Stimulated activated CD4-positive, alpha-beta T cell treated with anti-CD3 and anti-CD28 coated beads, Interleukin-2, amount 100 ng/mL, for 24 hours (primary cell): ENCODE measurements at regions not wholly inside any gene's neighbourhood (a gene's known extent, or its start where the extent isn't known, plus 50 kb on each side); places are given as distances from the start of the nearest gene placed in this dataset.

Source experiments
- DNase-seq, 2 donors: peaks; one replicate each; pipeline ENCODE4 v3.0.0-alpha.2; 2020

DNA sequence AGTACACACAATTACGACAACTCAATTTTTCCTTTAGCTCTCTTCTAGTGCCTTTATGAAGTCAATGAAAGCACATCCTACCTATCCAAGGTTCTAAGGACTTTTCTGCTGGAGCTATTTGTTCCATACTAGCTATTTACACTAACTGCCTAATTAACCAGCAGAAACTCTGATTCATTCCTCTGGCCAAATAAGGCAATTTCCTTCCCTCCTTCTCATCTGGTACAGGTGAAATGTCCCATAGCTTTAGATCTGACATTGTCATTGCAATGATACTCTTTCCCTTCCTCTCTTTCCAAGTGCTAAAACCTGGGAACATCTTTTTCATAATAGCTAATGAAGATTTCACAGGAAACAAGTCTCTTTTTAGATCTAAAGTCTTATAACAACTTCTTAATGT, 521.7 kb downstream of the SOX2 start:
- no peak for DNase-seq

DNA sequence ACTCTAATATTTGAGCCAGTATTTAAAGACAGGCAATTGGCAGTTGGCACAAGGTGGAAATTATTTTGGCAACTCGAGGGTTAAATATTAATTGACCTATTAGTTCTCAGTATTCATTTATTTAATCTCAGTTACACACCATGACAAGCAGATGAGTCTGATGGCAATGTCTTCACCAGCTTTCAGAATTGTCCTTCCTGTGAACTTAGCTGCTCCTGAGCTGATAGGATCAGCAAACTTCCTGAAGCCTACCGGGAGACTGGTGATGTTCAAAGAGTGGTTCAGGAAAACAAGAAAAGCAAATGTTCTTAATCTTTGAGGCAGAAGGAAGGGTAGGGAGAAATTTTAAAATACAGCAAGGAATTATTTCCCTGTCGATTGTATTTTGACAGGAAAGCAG, 522.2 kb downstream of the SOX2 start:
- DNase-seq = no peak

DNA sequence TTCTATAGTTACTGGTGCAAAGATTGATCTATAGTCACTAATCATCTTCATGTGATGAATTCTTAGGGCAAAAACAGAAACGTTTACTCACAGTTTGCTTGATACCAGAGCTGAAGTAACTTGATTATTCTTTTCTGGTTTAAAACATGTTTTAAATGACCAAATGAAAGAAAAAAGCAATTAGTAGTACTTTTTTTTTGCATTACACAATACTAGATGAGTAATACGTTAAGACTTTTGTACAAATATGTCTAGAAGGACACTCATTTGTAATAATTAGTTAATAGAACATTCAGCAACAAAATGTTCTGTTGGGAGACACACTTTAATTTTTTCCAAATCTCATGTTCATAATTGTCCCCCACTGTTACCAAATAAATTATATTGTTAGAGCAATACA, 523.2 kb downstream of the SOX2 start:
- no peak for DNase-seq

DNA sequence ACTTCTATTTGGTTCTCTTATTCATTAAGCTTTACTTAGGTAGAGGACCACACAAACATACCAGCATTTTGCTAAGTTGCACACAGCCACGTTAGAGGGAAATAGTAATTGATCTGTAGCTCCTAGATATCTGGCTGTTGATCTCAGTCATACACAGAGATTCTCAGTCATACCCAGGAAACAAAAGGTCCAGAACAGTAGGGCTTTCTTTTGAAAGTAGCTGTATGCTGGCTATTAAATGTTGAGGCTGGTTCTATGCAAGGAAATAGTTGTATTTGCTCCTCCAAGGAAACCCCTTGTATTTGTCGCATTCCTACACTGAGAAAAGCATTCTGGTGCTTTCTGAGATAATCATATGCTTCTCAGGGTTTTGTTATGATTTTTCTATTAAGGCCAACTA, 523.8 kb downstream of the SOX2 start:
- DNase-seq = no peak

DNA sequence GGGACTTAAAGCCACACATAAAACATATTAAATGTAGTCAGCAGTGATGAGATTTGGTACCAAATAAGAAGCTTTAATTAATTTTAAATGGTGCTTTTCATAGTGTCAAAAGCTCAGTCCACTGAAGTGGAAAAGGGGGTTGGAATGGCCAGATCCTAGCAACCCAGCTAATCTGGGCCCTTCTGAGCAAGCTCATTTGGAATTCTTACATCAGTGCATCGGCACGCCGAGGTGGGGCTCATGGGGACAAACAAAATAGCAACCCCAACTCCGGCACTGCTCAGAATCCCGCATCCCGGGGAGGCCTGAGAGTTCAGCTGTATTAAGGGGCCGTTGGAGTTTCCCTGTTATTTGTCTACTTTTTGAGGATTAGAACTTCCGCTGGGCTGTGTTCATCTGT, 526.4 kb downstream of the SOX2 start:
- no peak for DNase-seq

DNA sequence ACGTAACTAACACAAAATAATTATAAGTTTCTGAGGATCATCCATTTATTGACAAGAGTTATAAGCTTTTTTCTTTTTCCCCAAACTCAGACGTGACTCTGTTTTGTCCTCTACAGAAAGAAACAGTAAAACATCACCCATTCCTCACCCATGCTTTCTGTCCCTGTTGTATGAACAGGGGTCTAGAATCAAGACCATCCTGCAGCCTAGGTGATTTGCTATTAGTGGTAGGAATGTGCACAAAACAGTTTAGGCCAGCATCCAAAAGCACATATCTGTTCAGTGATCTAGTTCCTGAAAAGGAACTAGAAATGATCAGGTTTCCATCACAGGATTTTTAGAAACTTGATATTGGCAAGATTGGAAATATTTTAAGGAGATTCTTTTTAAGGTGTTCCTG, 527.6 kb downstream of the SOX2 start:
- no peak for DNase-seq

DNA sequence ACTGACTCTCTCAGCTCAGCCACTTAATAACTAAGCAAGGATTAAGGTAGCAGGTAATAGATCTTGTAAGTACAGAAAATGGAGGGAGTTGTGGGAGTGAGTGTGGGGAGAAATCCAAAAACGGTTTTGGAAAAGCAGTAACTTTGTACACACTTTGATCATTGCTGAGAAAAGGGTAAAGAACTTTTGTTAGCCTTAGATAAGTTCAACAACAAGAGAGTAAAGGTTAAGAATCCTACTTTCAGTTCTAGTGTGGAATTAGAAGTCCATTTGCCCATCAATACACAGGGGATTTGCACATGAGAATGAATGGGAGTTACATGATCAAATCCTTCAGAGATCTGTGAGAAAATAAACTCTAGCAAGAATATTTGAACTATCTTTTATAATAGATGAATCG, 528.7 kb downstream of the SOX2 start:
- DNase-seq = no peak

DNA sequence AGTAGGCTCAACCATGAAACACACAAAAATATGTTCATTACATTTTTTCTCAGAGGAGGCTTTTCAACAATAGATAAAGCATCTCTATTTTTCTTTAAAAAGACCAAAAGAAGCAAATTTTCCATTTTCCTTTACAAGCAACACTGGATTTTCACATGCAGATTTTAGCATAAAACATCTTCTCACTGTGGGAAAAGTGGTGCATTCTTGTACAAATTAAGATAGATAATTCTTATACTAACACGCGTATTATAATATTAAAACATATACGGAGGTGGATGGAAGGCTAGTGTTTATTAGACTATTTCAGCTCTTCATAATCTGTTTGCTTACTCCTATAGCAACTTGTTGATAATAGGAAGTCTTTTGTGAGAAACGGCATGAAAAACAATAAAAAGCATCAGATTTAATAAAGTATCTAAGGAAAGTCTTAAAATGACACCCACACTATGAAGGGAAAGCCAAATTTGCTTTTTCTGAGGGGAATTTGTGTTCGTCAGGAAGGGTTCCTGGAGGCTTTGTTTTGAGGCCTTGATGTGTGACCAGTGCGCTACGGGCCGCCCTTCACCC, 529.6 kb downstream of the SOX2 start:
- no peak for DNase-seq

DNA sequence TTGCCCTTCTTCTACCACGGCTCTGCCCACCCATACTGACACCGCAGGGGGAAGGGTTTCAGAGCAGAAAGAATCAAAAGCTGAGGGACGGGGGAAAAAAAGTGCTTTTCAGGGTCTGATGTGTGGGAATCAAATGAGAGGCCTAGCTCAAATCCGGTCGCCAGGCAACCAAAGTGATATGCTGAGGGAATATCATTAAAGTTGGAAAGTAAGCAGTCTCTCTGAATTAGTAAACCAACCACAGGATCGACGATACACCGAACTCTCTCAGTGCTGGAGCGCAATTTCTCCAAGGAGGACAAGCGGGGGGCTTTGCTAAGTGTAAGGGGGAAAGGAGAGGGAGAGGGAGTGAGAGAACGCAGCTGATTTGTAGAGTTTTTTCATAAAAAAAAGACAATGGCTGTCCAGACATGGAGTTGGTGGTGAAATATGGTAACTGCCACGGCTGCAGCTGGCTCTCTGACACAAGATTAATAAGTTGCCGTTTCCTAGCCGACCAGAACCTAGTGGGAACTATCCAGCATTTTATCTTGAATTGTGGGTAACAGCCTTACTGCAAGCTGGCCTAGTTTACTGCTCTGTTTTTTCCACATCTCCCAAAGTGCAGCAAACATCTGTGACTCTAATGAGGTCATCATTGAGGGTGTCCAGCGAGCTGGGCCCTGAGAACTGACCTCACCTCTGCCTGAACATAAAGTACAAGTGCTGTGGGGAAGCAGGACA, 530.2 kb downstream of the SOX2 start:
- DNase-seq = no peak

DNA sequence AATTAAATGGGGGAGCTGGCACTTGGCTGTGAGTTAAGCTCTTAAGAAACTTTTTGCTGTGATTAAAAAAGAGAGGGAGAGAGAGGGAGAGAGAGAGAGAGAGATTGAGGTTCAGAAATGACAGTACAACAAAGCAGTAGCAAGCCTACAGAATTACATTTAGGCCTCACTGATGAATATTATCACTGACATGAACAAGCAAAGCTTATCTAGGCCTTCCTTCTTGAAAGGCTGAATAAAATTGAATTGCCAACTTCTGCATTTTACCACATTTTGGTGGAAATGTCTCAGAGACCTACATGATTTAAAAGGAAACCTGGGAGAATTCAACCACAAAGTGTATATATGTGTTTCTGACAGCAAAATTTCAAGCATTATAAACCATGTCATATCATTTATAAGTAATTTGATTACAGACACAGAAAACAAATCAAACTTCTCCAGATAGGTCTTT, 530.8 kb downstream of the SOX2 start:
- DNase-seq = no peak

DNA sequence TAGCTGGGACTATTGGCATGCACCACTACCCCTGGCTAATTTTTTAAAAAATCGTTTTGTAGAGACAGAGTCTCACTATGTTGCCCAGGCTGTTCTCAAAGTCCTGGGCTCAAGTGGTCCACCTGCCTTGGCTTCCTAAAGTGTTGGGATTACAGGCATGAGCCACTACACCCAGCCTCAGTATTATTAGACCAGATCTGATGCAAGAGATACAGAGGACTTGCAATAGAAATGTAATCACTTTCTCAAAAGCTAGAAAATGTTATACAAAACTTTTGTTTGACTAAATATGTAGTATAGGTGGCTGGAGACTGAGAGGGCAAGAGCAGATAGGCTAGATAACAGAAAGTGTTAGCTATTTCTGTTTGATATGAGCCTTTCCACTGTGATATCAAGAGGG, 531.9 kb downstream of the SOX2 start:
- no peak for DNase-seq

DNA sequence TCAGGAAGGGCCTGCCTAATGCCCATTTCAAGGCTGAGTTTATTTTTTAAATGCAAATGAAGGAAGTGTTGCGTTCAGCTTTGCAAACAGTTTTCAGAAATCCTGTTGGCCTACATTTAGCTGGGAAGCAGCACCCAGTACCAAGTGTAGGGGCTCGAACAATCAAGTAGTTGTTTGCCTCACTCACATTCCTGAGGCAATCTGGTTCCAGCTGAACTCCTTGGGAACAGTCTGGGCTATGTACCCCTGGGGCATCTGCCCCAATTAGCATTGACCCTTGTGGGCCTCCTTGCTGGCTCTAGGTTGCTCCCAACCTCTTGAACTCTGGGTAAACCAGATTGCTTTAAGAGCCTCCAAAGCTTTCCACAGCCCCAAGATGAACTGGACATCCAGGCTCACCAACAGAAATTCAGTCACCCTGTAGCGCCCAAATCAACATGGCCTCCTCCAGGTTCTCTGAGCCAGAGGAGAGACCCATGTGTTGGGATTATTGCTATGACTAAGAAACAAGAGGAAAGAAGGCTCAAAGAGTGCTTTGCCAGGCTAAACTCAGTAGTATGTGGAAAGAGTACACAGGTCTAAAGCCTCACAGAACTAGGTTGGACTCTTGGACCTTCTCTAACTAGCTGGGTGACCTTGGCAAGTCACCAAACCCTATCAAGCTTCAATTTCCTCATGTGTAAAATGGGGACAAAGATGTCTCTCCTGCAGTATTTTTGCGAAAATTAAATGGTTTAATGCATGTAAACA, 532.7 kb downstream of the SOX2 start:
- no peak for DNase-seq

DNA sequence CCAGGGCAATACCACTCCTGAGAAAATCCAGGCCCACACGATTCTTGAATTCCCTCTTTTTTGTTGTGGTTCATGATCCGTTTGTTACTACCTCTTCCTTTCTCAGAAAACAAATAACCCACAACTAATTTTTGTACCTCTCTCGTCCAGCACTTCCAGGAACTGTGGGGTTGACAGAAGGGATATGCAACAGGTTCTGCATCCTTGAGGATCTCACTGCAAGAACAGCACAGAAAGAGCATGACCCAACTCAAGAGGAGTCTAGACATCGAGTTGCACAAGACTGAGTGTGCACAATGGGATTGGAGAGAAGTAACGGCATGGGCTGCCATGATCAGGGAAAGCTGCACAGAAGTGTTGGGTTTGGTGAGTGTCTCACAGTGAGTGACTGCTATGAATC, 533.3 kb downstream of the SOX2 start:
- DNase-seq = no peak

DNA sequence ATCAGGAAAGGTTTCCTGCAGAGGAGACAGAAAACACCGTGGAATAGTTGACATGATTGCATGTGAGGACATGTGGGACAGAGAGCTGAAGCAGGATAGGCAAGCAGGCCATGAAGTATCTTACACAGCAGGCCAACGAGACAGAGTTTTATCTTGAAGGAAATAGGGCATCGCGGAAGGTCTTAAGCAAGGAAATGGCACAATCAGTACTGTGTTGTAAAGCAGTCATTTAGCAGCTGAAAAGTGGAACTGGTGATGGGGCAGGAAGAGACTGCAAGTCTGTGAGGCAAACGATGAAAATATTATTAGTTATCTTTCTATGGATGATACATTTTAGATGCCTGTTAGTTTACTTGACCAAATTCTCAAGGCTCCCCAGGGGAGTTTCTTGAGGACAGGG, 535.1 kb downstream of the SOX2 start:
- DNase-seq = no peak

DNA sequence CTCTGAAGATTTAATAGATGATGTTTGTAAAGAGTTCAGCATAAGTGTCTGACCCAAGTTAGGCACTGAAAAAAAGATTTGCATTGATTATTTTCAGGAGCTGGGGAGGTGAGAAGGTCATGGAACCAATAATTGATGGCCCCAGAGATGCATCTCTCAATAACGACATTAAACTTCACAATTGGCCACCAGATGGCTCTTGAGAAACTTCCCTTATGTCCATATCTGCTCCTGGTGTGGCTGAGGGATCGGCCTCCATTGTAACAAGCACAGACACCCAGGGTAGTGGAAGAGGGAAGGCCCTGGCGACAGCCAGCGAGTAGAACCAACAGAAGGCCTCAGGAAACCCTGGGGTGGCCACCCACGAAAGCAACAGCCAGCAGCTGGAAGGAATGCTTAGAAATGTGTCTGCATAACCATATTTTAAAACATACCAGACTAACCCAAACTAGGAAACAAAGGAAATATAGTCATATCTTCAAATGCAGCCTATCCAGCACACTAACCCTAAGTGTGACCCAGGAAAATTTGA, 536.7 kb downstream of the SOX2 start:
- DNase-seq = no peak

DNA sequence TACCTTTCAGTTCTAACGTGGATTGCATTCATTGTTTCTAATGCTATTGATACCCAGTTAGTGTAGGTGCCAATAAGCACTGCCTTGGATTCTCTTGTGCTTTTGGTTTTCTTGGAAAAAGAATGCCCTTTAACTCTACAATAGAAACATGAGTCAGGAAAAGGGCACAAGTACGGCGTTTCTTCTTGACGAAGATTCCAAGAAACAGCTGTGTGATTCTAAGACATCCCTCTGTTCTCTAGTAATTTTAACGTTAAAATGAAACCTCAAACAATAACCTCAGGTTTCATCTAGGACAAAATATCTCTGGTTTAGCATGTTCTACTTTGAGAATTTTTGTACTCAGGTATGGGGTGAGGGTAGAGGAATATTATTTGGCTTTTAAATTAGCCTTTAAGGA, 540.5 kb upstream of the ATP11B start:
- DNase-seq = no peak

DNA sequence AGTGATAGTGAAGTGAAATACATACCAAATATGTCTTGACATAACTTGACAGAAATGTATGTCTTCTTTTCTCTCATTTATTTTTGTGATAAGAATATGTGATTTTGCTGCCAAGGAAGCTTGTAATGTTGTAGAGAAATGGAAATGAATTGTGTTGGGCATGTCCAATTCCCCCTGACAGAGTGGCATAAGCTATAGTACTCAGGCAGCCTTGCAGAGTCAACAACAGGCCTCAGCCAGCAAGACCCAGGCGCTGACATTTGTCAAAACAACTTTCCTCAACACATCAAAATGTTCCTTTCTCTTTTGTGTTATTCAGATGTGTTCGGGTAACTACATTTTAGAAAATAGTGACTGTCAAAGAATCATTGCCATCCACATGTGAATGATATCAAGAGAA, 538.1 kb upstream of the ATP11B start:
- no peak for DNase-seq

DNA sequence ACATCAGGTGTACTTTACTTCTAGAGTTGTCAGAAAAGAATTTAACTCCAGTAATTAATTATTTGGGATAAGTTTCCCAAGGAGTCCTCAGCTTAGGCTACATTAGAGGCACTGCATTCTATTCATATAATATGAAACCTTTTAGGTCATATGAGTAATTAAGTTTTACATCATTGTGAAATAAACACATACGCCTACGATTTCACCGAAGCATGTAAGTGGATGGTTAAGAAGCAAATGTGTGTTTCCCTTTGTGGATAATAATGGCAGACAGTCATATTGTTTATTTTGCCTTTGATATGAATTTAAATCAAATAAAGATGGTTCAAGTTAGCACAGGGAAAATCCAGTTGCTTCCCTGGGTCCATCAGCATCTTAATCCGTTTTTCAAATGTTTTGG, 535.9 kb upstream of the ATP11B start:
- no peak for DNase-seq

DNA sequence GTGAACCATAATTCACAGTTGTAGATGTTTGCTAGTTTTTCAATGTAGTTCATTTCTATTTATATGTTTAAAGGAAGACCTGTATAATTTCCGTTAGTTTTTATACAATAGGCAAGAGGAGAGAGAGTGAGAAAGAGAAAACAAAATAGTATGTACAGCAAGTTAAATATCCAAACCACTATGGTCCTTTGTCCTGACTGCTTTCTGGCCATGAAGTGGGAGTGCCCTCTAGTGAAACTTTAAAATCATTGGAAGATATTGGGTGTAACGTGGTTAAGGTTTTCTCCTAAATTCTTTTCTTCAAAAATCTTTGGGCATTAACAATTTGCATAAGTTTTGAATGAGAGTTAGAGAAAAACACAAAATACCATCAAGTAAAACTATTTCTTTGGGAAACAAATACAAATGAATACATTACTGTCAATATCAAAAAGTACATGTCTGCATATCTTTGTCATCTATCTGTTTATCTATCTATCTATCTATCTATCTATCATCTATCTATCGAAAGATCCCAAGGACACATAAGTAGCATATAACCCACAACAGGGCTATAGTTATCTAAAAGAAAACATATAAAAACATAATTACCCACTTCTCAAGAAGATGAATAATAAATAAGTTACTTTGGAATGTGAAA, 534.6 kb upstream of the ATP11B start:
- no peak for DNase-seq

DNA sequence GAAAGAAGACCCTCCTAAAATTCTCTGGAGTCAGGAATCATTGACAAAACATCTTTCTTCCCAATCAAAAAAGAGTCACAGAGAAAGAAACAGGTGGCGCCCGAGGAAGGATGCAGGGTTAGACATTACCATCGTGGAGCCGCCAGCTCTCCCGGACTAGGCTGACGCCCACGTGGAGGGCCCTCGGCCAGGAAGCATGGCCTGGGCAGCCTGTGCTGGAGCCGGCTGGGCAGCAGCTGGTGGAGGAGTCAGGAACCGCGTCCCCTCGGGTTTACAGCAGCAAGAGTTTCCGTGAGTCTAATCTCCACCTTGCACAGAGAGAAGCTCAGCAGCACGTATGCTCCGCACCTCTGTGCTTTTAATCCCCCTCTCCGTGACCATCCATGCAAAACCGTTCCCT, 533.7 kb upstream of the ATP11B start:
- DNase-seq = no peak

DNA sequence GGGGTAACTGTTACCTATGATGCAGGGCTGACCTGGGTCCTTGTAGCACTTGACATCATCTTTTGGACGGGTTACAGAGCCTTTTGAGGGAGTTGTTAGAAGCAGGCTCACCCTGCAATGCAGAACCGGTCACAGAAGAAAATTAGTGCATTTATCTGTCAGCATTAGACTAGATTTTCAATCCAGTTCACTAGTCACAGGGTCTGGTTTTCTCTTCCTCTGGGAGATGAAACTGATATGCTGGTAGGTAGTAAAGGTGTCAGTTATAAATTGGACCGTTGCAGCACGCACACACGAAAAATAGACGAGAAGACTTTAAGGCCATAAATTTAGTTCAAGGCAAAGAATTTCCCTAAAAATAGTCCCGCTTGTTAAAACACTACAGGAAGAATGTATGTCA, 532.3 kb upstream of the ATP11B start:
- no peak for DNase-seq

DNA sequence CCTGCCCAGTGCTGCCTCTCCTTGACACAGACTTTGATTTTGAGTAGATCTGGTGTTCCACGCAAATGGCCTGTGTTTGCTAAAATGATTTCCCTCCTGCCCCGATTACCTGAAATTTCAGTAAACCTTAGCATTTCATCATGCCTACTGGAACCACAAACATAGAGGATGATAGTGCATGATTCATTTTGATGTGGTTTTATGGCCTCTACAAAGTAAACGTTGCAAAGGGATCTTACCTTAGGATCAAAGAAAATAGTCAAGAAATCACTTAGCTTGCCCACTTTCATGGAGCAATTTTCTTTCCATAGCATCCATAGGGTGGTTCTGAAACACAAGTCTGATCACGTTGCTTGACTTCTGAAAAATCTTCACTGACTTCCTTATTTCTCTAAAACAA, 524.6 kb upstream of the ATP11B start:
- no peak for DNase-seq

DNA sequence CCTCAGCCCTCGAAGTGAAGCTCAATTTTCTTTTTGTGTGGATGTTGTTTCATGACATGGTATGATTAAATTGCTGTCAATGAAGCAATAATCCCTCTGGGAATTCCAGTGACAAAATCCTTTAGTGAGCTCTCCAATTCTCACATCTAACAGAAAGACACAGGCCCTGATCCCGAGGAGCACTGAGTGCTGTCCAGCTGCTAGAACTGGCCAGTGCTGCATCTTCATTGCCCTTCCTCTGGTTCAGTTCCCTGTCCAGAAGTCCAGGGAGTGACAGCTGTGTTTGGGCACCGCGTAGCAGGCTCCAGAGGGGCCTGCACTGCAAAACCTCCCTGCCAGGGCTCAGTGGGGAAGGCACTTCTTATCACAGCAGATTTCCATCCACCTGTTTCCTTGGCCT, 516.8 kb upstream of the ATP11B start:
- no peak for DNase-seq

DNA sequence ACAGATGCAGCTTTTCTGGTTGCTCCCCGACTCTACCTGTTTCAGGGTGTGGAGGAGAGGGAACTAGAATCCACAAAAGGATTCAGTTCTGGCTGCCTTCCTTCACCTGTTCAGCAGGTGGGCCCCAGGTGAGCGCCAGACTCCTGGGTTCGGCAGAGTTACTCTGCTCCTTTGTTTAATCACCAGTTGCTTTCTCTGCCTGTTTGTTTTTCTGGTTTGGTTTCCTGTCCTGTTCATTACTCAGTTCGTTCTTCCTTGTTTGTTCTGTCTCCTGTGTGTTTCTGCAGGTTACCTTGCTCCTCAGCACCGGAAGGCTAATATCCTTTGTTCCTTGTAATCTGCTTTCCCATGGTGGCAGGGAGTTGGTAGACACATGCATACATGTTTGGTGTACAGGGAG, 508.5 kb upstream of the ATP11B start:
- DNase-seq = no peak
